ENCODE measurements at regions not wholly inside any gene's neighbourhood (a gene's known extent, or its start where the extent isn't known, plus 50 kb on each side); places are given as distances from the start of the nearest gene placed in this dataset.

DNA sequence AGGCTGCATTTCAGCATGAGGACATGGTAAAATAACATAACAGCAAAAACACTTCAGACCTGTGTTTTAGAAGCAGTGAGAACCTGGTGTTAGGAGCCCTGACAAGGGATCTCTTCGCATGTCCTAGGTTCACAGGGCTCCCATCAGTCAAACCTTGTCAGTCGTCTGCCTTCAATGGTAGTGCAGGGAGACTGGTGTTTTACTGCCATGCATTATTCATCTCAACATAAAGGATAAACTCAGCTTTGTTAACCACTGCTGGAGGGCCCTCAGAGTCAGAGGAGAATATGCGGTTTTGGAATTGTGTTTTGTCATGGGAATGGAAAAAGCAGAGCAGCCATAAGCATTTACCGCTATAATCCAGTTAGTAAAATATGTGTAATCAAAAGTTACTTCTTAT lies 275.9 kb upstream of the GCFC2 start:
- TF ChIP-seq, protein P1, sequence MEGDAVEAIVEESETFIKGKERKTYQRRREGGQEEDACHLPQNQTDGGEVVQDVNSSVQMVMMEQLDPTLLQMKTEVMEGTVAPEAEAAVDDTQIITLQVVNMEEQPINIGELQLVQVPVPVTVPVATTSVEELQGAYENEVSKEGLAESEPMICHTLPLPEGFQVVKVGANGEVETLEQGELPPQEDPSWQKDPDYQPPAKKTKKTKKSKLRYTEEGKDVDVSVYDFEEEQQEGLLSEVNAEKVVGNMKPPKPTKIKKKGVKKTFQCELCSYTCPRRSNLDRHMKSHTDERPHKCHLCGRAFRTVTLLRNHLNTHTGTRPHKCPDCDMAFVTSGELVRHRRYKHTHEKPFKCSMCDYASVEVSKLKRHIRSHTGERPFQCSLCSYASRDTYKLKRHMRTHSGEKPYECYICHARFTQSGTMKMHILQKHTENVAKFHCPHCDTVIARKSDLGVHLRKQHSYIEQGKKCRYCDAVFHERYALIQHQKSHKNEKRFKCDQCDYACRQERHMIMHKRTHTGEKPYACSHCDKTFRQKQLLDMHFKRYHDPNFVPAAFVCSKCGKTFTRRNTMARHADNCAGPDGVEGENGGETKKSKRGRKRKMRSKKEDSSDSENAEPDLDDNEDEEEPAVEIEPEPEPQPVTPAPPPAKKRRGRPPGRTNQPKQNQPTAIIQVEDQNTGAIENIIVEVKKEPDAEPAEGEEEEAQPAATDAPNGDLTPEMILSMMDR (IDR thresholded peaks at IDR 0.05), result no peak
- TF ChIP-seq POLR2A (IDR thresholded peaks at IDR 0.05), result no peak
